HepG2 (cell line): ENCODE measurements at regions not wholly inside any gene's neighbourhood (a gene's known extent, or its start where the extent isn't known, plus 50 kb on each side); places are given as distances from the start of the nearest gene placed in this dataset.

Experiments used
- ATAC-seq: fragments of 200-7000 bp; cut with Tn5 transposase; 3 replicates; pipeline ENCODE4 v1.9.1; 2020; ENCODE audit warnings: mild to moderate bottlenecking, moderate library complexity
- BruUV-seq: library from RNA; stranded (reverse); fragments of 400-500 nt; replicated peaks from 2 replicates; lab custom pipeline; 2021; lab: Mats Ljungman, UMichigan
- CTCF ChIA-PET: fragments of 300-600 bp; formaldehyde crosslinking; extraction: SDS; loops from one replicate; lab custom pipeline; 2021; ENCODE audit warnings: low total read pairs, inconsistent platforms, low intra/inter-chr PET ratio; lab: Yijun Ruan, JAX
- POLR2A ChIA-PET: fragments of 350-600 bp; sonication (Branson Sonifier 250); formaldehyde crosslinking; loops from one replicate; lab custom pipeline; 2020; ENCODE audit warnings: antibody characterized with exemption, inconsistent platforms; lab: Yijun Ruan, JAX
- DNase-seq: peaks from one replicate; pipeline ENCODE4 v3.0.0-alpha.2; 2015; ENCODE audit warnings: low spot score
- FAIRE-seq: peaks from 3 replicates; lab custom pipeline; 2011; peaks lifted over from hg19 to GRCh38; lab: Jason Lieb, UNC
- H2AFZ ChIP-seq: one replicate; pipeline ENCODE4 v1.6.1; 2011; ENCODE audit warnings: low read length, inconsistent platforms
- H3K27ac ChIP-seq: fragments of 300-600 bp; 3 replicates; pipeline ENCODE4 v1.8.0; 2011; ENCODE audit warnings: mixed run types, mild to moderate bottlenecking, mixed read lengths, low read length, inconsistent platforms; ENCODE audit not compliant: insufficient read depth; ENCODE audit errors: extremely low read length
- H3K27me3 ChIP-seq, 2 experiments: fragments of 200-600 bp in 1 of 2; 2 replicates in 1 of 2; 3 replicates in 1 of 2; pipeline versions ENCODE4 v1.6.0 to v1.8.0; 2011; ENCODE audit warnings: low read length in 2 of 2, mild to moderate bottlenecking in 2 of 2, moderate library complexity in 2 of 2, inconsistent platforms in 1 of 2; ENCODE audit not compliant: insufficient read depth in 2 of 2, control insufficient read depth in 1 of 2
- H3K36me3 ChIP-seq, 2 experiments: fragments of 200-600 bp in 1 of 2; replicated peaks in 1 of 2; 2 replicates in 1 of 2; 3 replicates in 1 of 2; pipeline versions ENCODE4 v1.5.1 to v1.8.0; 2011; ENCODE audit warnings: low read length in 2 of 2, inconsistent platforms in 1 of 2; ENCODE audit not compliant: insufficient read depth in 2 of 2, control insufficient read depth in 1 of 2
- H3K4me1 ChIP-seq: 2 replicates; pipeline ENCODE4 v1.5.1; 2012; ENCODE audit warnings: low read length, inconsistent platforms; ENCODE audit not compliant: insufficient read depth
- H3K4me2 ChIP-seq: 2 replicates; pipeline ENCODE4 v1.6.0; 2011; ENCODE audit warnings: low read depth, low read length, inconsistent platforms
- H3K4me3 ChIP-seq, 3 experiments: fragments of 200-600 bp in 1 of 3; sonication (generic), shearing (Covaris generic) in 1 of 3; replicated peaks in 1 of 3; 2 replicates each; pipeline ENCODE4 v1.5.1; 2011 to 2016; ENCODE audit warnings: low read length in 3 of 3, inconsistent platforms in 2 of 3, low read depth in 2 of 3, mild to moderate bottlenecking in 2 of 3, control low read depth in 1 of 3, mixed read lengths in 1 of 3; ENCODE audit not compliant: insufficient read depth in 1 of 3
- H3K79me2 ChIP-seq: one replicate; pipeline ENCODE4 v1.6.1; 2011; ENCODE audit warnings: low read length, inconsistent platforms; ENCODE audit not compliant: insufficient read depth
- H3K9ac ChIP-seq: 2 replicates; pipeline ENCODE4 v1.6.0; 2011; ENCODE audit warnings: mild to moderate bottlenecking, low read depth, low read length, inconsistent platforms; ENCODE audit not compliant: insufficient read depth
- H3K9me3 ChIP-seq: 2 replicates; pipeline ENCODE4 v1.5.1; 2012; ENCODE audit warnings: mild to moderate bottlenecking, low read length
- H4K20me1 ChIP-seq: 2 replicates; pipeline ENCODE4 v1.6.0; 2011; ENCODE audit warnings: inconsistent platforms, mild to moderate bottlenecking, low read length, moderate library complexity; ENCODE audit not compliant: insufficient read depth
- EEA1 ChIP-seq: sonication (generic); formaldehyde crosslinking; IDR thresholded peaks from 2 replicates; pipeline ENCODE4 v1.5.1; 2020; ENCODE audit warnings: mild to moderate bottlenecking, missing genetic modification reagents, borderline replicate concordance
- HMGA1 ChIP-seq: sonication (generic); formaldehyde crosslinking; conservative IDR thresholded peaks from 2 replicates; pipeline ENCODE4 v1.4.0; 2020; ENCODE audit warnings: missing genetic modification reagents
- MBD4 ChIP-seq: IDR thresholded peaks from 2 replicates; pipeline ENCODE4 v1.6.1; 2012; ENCODE audit warnings: low read length, inconsistent platforms, borderline replicate concordance
- MXD4 ChIP-seq: IDR thresholded peaks from 2 replicates; pipeline ENCODE4 v1.6.1; 2016; ENCODE audit warnings: mild to moderate bottlenecking, missing biosample characterization, missing genetic modification reagents
- NCOR1 ChIP-seq: fragments of 200-600 bp; sonication (generic); IDR thresholded peaks from 2 replicates; pipeline ENCODE4 v1.7.0; 2017; ENCODE audit warnings: antibody characterized with exemption, low read length, borderline replicate concordance
- RBM39 ChIP-seq: fragments of 200-400 bp; formaldehyde crosslinking; IDR thresholded peaks from one replicate; pipeline ENCODE4 v1.6.1; 2018; ENCODE audit warnings: antibody characterized with exemption, mild to moderate bottlenecking, low read depth, low read length; ENCODE audit not compliant: poor library complexity, severe bottlenecking
- ZFX ChIP-seq: sonication (generic); formaldehyde crosslinking; IDR thresholded peaks from 2 replicates; pipeline ENCODE4 v1.4.0; 2020; ENCODE audit warnings: mild to moderate bottlenecking, low read depth, missing genetic modification reagents, moderate library complexity
- ZFY ChIP-seq: sonication (generic); formaldehyde crosslinking; IDR thresholded peaks from 2 replicates; pipeline ENCODE4 v1.4.0; 2020; ENCODE audit warnings: missing genetic modification reagents
- ZFYVE20 ChIP-seq: sonication (generic); formaldehyde crosslinking; IDR thresholded peaks from 2 replicates; pipeline ENCODE4 v1.8.0; 2023; ENCODE audit warnings: low read depth, mild to moderate bottlenecking, moderate library complexity, missing genetic modification reagents, borderline replicate concordance
- ZNF484 ChIP-seq: sonication (generic); formaldehyde crosslinking; IDR thresholded peaks from 2 replicates; pipeline ENCODE4 v1.5.1; 2020; ENCODE audit warnings: mild to moderate bottlenecking, low read depth, missing genetic modification reagents, borderline replicate concordance
- WGBS: methylation state at CpG from one replicate; pipeline ENCODE4 v1.1.6; 2017; ENCODE audit warnings: low lambda C conversion rate; 5-methylcytosine and 5-hydroxymethylcytosine counted together
- in situ Hi-C: cut with HindIII; loops from 2 replicates; pipeline ENCODE4 v1.10.0; 2017; ENCODE audit warnings: low pct_unique_long_range_greater_than_20kb; ENCODE audit not compliant: extremely low pct_ligation_motif_present
- intact Hi-C: fragments of 100-400 bp; cut with micrococcal nuclease; formaldehyde crosslinking; loops from one replicate; pipeline ENCODE4 v1.10.0; 2022; ENCODE audit not compliant: unreplicated experiment
- TF ChIP-seq, protein P1 (sequence below): sonication (generic); formaldehyde crosslinking; IDR thresholded peaks from 2 replicates; pipeline ENCODE4 v1.4.0; 2020; ENCODE audit warnings: missing genetic modification reagents
- TF ChIP-seq, protein P2 (sequence below): IDR thresholded peaks from 2 replicates; pipeline ENCODE4 v1.6.1; 2012; ENCODE audit warnings: inconsistent platforms
- TF ChIP-seq, protein P3 (sequence below): sonication (generic); formaldehyde crosslinking; IDR thresholded peaks from 2 replicates; pipeline ENCODE4 v1.4.0; 2020; ENCODE audit warnings: mild to moderate bottlenecking, missing genetic modification reagents
- TF ChIP-seq, protein P4 (sequence below): sonication (generic); formaldehyde crosslinking; IDR thresholded peaks from 2 replicates; pipeline ENCODE4 v1.5.0; 2020; ENCODE audit warnings: missing genetic modification reagents

DNA sequence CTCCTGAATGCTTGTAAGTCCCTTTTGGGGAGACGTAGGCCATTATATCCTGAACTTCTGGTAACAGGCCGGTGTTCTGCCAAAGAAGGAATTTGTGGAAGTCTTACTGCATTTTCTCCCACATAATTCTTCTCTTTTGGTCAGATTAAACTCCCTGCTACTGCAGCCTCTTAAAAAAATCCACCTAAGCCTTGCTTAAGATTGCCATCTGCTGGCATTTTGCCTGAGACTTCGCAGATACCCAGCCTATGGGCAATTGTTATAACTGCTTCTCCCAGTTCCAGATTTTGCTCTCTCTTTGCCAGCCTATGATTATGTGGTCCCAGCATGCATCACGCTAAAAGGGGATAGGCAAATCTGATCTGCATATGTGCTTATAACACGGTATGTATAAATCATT is 391.6 kb upstream of the CHD1 start (continued):
- no peak for TF ChIP-seq ZFYVE20 (CRISPR knock-in tag)
- TF ChIP-seq, protein P1, sequence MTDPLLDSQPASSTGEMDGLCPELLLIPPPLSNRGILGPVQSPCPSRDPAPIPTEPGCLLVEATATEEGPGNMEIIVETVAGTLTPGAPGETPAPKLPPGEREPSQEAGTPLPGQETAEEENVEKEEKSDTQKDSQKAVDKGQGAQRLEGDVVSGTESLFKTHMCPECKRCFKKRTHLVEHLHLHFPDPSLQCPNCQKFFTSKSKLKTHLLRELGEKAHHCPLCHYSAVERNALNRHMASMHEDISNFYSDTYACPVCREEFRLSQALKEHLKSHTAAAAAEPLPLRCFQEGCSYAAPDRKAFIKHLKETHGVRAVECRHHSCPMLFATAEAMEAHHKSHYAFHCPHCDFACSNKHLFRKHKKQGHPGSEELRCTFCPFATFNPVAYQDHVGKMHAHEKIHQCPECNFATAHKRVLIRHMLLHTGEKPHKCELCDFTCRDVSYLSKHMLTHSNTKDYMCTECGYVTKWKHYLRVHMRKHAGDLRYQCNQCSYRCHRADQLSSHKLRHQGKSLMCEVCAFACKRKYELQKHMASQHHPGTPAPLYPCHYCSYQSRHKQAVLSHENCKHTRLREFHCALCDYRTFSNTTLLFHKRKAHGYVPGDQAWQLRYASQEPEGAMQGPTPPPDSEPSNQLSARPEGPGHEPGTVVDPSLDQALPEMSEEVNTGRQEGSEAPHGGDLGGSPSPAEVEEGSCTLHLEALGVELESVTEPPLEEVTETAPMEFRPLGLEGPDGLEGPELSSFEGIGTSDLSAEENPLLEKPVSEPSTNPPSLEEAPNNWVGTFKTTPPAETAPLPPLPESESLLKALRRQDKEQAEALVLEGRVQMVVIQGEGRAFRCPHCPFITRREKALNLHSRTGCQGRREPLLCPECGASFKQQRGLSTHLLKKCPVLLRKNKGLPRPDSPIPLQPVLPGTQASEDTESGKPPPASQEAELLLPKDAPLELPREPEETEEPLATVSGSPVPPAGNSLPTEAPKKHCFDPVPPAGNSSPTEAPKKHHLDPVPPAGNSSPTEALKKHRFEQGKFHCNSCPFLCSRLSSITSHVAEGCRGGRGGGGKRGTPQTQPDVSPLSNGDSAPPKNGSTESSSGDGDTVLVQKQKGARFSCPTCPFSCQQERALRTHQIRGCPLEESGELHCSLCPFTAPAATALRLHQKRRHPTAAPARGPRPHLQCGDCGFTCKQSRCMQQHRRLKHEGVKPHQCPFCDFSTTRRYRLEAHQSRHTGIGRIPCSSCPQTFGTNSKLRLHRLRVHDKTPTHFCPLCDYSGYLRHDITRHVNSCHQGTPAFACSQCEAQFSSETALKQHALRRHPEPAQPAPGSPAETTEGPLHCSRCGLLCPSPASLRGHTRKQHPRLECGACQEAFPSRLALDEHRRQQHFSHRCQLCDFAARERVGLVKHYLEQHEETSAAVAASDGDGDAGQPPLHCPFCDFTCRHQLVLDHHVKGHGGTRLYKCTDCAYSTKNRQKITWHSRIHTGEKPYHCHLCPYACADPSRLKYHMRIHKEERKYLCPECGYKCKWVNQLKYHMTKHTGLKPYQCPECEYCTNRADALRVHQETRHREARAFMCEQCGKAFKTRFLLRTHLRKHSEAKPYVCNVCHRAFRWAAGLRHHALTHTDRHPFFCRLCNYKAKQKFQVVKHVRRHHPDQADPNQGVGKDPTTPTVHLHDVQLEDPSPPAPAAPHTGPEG (CRISPR knock-in tag), result no peak
- no peak for TF ChIP-seq MBD4

DNA sequence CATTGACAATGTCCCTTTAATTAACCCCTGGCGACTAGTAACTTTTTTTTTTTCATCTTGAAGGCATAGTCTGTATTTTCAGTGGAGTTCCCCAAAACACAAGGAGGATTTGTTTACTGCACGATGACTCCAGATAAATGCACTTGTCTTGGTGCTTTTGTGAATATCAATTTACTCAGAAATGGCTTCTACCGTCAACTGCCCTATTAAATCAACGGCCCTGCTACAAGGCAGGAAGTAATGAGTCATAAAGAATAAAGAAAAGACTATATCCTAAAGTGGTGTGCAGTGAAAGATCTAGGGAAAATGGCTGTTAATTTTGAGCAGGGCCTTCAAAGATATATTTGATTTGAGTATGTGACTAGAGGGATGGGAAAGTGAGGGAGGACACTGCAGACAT is 388.3 kb upstream of the CHD1 start:
- H3K36me3 ChIP-seq, result no peaks in the 10 kb centered on the region
- no peaks in the 10 kb centered on the region for H3K9me3 ChIP-seq
- POLR2A ChIA-PET, result no interaction called here
- CTCF ChIA-PET, result no interaction called here
- 14% methylated on average over 4 of the region's 4 CpGs for WGBS
- H4K20me1 ChIP-seq, result no peaks in the 10 kb centered on the region
- DNase-seq (no peak), ATAC-seq (no peak), FAIRE-seq (no peak)
- no peaks in the 10 kb centered on the region for H3K4me1 ChIP-seq
- H3K4me3 ChIP-seq, result no peak overlapping the region
- no peak overlapping the region for H3K27ac ChIP-seq
- H3K79me2 ChIP-seq, result no peaks in the 10 kb centered on the region
- H3K9ac ChIP-seq, result no peak overlapping the region
- H3K27me3 ChIP-seq, result no peaks in the 10 kb centered on the region
- no peak overlapping the region for H3K4me2 ChIP-seq
- H2AFZ ChIP-seq, result no peak overlapping the region
- TF ChIP-seq HMGA1 (CRISPR knock-in tag) (no peak), EEA1 (CRISPR knock-in tag) (no peak), ZFX (CRISPR knock-in tag) (no peak), MXD4 (CRISPR knock-in tag) (no peak), NCOR1 (no peak), ZFY (CRISPR knock-in tag) (no peak), RBM39 (no peak), ZNF484 (CRISPR knock-in tag) (no peak)
- TF ChIP-seq, protein P2, sequence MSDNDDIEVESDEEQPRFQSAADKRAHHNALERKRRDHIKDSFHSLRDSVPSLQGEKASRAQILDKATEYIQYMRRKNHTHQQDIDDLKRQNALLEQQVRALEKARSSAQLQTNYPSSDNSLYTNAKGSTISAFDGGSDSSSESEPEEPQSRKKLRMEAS, result no peak
- TF ChIP-seq, protein P3, sequence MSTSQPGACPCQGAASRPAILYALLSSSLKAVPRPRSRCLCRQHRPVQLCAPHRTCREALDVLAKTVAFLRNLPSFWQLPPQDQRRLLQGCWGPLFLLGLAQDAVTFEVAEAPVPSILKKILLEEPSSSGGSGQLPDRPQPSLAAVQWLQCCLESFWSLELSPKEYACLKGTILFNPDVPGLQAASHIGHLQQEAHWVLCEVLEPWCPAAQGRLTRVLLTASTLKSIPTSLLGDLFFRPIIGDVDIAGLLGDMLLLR (CRISPR knock-in tag), result no peak
- TF ChIP-seq, protein P4, sequence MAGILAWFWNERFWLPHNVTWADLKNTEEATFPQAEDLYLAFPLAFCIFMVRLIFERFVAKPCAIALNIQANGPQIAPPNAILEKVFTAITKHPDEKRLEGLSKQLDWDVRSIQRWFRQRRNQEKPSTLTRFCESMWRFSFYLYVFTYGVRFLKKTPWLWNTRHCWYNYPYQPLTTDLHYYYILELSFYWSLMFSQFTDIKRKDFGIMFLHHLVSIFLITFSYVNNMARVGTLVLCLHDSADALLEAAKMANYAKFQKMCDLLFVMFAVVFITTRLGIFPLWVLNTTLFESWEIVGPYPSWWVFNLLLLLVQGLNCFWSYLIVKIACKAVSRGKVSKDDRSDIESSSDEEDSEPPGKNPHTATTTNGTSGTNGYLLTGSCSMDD (CRISPR knock-in tag), result no peak
- TF ChIP-seq, all 625 proteins: peak for 0
- no TSS peak for BruUV-seq
- intact Hi-C loops, result no loop called here
- in situ Hi-C loops, result no loop called here
